HG03342 (cell line): ENCODE measurements at regions not wholly inside any gene's neighbourhood (a gene's known extent, or its start where the extent isn't known, plus 50 kb on each side); places are given as distances from the start of the nearest gene placed in this dataset.
"Not testable (repeated sequence)": the region's sequence is repeated elsewhere in the genome, so short reads cannot be mapped to it uniquely, and the experiment has no call there.

Experiments used
- ATAC-seq: cut with Tn5 transposase; IDR thresholded peaks from one replicate; pipeline ENCODE4 v1.9.1; 2021; ENCODE audit warnings: mild to moderate bottlenecking, moderate library complexity; ENCODE audit not compliant: unreplicated experiment

DNA sequence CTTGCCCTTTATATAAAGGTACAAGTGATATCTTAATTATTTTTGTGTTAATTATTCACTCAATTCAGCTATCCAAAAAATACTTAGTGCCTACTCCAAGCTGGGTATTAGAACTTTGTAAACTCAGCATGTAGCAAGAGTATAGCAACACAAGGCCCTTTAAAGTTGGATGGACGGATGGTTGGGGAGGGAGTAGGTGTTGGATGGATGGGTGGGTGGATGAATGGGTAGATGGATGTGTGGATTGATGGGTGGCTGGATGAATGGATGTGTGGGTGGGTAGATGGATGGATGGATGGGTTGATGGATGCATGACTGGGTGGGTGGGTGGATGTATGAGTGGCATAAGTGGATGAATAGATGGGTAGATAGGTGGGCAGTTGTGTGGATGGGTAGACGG is 211.5 kb downstream of the BANP start:
- not testable (repeated sequence) for ATAC-seq

DNA sequence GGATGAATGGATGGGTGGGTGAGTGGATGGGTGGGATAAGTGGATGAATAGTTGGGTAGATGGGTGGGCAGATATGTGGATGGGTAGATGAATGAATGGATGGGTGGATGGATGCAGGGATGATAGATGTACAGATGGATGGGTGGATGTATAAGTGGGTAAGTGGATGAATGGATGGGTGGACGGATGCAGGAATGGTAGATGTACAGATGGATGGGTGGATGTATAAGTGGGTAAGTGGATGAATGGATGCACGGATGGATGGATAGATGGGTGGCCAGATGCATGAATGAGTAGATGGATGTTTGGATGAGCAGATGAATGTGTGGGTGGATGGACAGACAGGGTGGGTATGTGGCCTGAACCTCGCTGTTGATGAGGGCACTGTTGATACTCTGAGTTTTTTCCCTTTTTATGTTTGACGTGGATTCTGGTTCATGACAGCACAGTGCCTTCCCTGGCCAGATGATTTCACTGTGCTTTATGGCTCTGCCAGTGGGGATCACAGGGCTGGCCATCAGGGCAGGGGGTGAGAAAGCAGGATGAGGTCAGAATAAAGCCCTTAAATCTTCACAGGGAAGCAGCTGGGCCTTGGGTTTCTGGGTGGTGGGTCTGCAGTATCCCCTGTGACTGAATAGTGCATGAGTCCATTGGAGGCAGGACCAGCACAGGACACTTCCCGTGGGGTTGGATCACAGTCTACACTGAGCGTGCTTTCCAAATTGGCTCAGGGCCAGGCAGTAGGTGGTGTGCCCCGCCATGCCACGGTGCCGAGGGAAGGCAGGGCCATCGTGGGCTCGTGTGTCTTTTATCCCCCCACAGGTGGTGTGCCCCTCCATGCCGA is 213.2 kb downstream of the BANP start:
- not testable (repeated sequence) for ATAC-seq

DNA sequence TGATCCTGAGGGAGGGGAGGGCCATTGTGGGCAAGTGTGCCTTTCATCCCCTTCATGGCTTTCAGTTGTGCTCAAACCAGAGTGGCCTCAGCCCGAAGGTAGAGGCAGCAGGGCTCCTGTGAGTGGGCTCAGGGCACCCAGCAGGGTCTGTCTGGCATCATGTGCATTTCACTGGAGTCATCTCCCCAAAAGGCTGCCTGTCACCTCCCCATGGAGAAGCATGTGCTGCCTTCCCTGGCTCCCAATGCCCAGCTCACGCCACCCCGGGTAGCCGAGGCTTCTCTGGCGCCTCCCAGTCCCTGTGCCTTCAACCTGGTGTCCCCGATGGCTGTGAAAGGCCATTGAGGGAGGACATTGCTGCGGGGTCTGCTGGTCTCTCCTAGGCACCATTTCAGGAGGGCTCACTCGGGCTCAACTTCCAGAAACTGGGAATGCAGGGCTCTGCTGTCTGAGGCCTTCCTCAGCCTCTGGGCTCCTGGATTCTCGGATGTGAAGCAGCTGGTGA is 213.9 kb downstream of the BANP start:
- ATAC-seq, result not testable (repeated sequence)

DNA sequence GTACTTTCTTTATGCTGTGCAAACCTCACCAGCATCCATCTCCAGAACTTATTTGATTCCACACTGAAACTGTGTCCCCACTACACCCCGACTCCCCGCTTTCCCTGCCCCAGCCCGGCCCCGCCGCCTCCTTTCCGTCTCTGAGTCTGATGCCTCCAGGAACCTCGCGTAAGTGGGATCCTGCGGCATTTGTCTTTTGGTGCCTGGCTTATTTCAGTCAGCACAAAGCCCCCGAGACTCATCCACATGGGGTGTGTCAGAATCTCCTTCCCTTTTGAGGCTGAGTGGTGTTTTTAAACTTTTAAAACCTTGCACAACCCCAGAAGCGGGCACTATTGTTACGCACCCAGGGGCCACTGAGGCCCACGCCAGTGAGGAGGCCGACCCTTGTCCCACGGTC is 214.4 kb downstream of the BANP start:
- not testable (repeated sequence) for ATAC-seq

DNA sequence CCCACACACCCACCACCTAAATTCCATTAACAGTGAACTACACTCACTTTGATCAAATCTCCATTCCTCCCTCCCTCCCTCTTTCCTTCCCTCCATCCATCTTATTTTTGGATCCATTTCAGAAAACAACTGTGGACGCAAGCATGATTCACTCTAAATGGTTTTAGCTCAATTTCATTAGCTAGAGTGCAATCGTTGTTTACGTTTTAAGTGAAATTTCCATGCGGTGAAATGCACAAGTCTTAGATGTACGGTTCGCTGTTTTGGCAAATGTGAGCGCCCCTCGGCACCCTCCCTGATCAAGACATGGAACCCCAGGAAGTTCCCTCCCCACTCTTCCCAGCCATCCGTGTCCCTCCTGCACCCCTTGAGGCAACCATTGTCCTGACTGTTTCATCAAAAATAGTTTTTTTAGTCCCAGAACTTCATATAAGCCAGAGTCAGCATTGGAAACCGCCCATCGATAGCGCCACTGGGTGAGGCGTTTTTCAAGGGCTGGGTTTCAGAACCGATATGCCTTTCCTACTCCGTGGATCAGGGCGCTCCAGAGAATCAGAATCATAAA is 215.1 kb downstream of the BANP start:
- not testable (repeated sequence) for ATAC-seq

DNA sequence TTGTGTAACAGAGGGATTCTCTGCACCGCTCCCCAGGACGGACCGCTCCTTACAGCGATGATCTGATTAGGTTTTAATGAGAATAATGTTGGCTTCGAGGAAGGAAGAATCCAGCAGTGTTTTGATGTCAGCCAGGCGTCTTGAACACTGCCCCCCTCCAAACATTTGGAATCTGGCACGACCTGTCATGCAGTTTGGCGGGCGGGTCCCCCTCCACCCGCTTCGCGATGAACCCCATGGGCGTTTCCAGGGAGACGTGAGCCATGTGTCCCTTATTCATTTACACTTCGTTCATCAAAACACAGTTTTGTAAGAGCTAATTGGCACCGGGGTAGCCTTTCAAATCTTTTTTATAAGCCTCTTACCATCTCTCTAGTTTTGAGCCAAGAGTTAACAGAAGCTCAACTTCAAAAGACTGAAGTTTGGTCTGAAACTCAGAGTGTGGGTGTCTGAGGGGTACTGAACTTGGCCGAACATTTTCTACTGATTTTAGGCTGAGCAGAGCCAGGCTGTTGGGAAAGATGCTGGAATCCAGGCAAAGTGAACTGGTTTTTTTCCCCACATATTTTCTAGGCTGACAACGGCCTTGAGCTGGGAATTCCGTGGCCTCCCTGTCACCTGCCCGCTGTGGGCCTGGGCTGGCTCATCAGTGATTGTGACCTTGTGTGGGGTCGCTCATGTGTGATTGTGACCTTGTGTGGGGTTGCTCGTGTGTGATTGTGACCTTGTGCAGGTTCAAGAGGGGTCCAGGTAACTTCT is 214.8 kb upstream of the ZNF469 start:
- not testable (repeated sequence) for ATAC-seq

DNA sequence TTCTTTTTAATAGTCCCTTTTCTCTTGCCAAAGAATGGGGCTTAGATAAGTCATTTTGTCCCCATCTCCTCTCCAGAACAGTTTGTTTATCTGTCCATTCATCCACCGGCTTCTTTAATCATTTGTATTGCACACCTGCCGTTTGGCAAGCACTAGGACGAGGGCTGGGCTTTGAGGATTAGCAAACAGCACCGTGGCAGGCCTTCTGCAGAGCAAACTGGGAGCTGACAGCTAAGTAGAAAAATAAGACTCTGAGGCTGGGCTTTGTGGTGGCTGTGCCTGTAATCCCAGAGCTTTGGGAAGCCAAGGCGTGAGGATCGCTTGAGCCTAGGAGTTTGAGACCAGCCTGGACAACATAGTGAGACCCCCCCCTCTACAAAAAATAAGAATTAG is 214.2 kb upstream of the ZNF469 start:
- not testable (repeated sequence) for ATAC-seq

DNA sequence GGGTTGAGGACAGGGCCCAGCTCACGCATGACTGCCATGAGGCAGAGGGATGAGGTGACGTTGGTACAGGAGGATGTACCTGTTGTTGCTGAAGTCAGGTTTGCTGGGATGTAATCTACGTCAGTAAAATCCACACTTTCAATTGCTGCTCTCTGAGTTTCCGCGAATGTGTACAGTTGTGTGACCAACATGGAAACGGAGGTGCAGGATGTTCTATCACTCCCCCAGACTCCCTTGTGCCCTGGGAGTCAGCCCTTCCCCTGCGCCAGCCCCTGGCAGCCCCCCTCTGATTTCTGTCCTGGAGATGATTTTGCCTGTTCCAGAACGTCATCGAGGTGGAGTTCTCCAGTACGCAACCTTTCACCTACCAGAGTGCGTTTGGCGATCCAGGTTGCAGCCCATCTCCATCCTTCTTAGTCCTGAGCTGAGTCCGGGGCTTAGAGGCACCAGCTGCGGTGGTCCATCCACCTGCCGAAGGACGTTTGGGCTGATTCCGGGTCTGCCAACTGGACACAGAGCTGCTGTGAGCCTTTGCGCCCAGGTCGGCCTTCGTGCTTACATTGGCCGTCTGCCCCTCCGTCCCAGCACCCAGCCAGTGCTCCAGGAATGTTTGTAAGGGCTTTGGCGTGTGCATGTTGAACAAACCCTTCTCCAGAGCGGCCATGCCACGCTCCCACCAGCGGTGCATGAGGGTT is 213.5 kb upstream of the ZNF469 start:
- not testable (repeated sequence) for ATAC-seq

DNA sequence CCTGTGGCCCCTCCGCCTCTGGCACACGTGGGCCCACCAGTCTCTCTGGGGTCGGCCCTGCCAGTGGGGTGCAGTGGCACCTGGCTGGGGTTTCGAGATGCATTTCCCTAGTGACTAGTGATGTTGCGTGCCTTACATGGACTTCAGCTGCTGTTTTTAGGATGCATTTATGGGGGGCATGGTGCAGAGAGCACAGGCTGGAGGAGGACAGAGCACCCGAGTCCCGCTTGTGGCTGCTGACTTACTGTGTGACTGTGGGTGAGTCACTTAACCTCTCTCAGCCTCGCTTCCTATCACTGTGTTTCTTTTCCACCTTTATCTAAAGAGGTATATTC is 213.0 kb upstream of the ZNF469 start:
- ATAC-seq, result not testable (repeated sequence)

DNA sequence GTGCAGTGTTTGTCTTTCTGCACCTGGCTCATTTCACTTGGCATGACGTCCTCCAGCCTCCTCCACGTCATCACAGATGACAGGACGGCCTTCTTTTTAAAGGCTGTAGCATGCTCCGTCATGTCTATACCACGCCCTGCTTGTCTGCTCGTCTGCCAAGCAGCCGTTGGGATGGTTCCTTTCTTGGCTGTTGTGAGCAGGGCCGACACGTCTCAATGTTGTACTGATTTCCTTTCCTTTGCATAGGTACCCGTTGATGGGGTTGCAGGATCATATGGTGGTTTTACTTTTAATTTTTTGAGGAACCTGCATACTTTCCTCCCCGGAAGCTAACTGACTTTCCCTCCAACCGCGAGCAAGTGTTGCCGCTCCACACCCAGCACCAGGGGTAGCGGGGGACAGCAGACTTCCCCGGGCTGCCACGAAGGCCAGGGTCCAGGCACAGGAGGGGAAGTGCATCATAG is 212.2 kb upstream of the ZNF469 start:
- no peak for ATAC-seq

DNA sequence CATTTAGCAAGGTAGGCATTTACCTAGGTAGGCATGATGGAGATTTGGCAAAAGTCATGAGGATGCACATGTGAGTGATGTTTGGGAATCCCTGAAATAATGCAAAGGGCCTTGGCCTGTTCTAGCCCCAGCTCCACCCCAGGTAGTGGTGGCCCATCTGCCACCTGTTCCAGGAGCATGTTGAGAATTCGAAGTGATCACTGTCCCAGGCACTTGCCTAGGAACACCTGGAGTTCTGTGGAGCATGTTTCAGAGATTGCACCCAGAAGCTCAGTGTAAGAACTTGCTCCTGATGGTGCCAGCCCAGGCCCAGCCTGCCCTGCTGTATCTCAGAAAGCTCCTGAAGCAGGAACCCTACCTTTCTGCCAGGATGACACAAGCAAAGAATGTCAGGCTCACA is 211.6 kb upstream of the ZNF469 start:
- not testable (repeated sequence) for ATAC-seq

DNA sequence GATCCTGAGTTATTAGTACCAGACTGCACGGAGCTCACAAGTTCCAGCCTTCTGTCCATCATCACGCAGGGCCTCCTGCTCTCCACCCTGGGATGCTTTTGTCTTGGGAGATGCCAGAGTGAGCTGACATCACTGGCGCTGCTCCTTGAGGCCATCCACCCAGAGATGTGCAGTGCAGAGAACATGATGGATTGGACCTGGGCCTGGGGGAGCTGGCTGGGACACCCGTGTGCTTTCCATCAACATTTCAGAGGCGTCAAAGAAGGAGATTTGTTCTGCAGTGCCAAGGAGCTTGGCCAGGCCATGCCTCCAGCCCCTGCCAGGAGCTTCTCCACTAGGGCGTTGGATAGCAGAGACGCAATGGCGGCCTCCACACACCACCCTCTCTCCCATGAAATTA is 206.6 kb upstream of the ZNF469 start:
- ATAC-seq, result not testable (repeated sequence)

DNA sequence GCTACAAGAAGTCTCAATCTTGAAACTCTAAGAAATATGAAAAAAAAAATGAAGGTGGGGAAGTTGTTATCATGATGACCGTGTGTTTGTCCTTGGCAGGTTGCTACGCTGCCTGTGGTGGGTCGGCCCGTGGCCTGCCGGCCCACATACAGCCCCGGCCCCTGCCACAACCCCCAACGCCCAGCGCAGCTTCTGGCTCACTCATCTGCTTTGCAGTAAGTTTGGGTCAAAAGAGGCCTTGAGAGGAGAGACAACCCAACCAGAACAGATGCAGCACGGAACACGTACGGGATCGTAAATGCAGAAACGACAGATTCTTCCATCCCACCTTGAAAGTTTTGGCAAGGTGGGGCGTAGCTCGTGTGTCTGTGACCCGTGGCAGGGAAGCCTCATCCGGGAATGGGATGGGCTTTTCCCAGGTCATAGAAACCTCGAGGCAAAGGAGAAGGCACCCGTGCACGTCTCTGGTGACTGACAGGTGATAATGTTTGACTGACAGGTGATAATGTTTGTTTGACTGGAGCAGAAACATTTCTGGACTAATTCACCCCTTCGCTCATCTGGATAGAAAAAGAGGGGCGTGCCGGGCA is 206.1 kb upstream of the ZNF469 start:
- ATAC-seq, result not testable (repeated sequence)

DNA sequence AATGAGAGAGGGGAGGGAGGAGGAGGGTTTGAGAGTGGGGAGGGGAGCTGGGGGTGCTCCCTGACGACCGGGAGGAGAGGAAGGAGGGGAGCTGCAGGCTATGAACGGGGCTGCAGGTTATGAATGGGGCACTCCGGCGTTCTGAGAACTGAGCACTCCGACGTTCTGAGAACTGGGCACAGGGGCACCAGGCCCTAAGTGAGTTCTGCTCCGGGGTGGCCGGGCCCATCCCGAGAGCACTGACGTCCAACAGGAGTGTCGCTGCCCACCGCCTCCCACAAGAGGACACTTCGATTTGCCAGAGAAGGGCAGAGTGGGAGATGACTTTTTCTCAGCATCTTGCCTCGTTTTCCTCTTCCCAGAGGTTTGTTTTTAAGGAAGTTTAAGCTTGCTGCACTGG is 204.5 kb upstream of the ZNF469 start:
- ATAC-seq, result not testable (repeated sequence)

DNA sequence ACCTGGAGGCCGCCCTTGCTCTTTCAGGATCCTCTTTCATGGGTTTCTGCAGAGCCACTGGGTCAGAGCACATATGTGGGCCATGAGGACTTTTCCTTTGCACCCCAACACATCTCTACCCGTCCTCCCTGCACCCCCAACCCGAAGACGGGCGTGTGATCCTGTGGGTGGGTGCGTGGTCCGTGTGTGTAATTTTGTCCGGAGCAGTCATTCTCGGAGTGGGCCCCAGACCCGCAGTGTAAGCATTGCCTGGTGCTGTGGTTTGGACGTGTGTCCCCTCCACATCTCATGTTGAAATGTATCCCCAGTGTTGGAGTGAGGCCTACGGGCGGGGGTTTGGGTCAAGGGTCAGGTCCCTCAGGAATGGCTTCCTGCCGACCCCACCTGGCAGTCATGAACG is 203.9 kb upstream of the ZNF469 start:
- ATAC-seq, result not testable (repeated sequence)

DNA sequence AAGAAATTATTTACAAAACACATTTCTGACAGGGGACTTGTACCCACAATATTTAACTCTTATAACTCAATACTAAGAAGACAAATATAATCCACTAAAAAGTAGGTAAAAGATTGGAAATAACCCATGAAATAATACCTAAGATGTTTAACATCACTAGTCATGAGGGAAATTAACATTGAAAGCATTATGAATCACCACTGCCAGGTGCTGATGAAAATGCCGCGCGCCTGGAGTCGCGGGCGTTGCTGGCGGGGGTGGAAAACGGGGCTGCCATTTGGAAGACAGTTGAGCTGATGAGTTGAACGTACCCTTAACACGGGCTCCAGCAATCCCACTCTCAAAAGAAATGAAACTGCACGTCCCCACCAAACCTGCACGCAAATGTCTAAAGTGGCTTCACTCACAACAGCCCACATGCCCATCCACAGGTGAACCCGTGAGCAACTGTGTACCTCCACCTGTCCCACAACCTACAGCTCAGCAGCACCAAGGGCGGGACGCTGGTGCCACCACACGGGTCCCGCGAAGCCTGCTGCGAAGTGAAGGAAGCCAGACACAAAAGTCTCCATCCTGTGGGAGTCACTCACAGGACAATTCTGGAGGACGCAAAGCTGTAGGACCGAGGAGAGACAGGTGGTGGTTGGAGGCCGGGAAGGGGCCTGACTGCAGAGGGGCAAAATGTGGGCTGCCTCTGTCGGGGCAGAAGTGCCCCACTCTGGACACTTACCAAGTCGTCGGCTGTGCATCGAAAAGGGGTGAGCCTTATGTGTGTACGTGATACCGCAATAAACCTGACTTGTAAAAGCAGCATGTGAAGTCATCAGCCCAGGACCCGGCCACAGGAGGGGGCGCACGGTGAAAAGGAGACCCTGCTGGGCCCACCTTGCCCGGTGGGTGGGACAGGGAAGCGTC is 199.5 kb upstream of the ZNF469 start:
- not testable (repeated sequence) for ATAC-seq

DNA sequence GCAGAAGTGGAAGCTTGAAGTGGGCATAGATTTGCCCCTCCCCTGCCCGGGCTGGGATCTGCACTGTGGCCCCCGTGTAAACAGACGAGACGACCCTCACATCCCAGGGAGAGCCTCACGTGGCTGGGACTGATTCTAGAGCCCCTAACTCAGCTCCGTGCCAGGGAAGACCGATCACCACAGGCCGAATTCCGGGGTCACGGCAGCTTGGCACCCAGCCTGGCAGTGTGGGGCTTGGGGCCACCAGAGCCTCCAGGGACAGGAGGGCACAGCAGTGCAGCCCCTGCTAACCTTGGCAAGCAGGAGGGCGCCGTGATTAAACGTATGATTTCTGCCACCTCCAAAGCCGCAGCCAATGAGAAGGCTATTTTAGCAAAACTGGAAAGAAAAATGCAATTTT is 198.7 kb upstream of the ZNF469 start:
- not testable (repeated sequence) for ATAC-seq

DNA sequence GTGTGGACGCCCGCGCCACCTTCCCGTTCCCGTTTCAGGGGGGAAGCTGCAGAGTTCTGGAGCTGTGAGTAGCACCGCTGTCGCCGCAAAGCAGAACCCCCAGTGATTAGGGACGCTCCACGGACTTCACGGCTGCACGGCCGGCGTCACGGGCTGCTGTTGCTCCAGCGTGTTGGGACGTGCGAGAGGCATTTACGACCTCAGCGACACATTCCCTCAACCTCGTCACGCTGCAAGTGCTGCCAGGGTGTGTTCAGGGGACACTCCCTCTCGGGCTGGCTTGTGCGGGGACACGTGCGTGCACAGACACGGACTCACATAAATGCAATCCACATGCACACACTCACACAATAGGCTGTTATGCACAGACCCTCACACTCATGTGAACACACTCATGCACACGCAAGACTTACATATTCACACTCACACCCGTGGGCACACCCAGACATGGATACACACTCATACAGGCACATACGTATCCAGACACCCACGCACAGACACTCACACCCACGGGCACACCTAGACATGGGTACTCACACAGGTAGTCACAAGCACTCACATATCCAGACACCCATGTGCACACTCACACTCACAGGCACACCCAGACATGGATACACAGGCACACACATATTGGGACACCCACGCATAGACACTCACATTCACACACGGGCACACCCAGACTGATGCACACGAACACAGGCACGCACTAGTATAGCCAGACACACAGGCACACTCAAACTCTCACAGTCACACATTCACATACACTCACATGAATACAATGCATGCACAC is 198.0 kb upstream of the ZNF469 start:
- ATAC-seq, result not testable (repeated sequence)

DNA sequence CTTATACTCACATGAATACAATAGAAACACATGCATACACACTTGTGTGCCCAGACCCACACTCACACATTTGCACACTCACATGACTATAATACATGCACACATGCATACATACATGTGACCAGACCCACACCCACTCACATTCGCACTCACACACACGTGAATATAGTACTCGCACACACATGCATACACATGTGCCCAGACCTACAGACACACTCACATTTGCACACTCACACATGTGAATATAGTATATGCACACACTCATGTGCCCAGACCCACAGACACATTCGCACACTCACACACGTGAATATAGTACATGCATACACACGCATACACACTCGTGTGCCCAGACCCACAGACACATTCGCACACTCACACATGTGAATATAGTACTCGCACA is 197.4 kb upstream of the ZNF469 start:
- ATAC-seq, result not testable (repeated sequence)
